OCI-LY3 (cell line): ENCODE measurements at regions not wholly inside any gene's neighbourhood (a gene's known extent, or its start where the extent isn't known, plus 50 kb on each side); places are given as distances from the start of the nearest gene placed in this dataset.
"Not testable (repeated sequence)": the region's sequence is repeated elsewhere in the genome, so short reads cannot be mapped to it uniquely, and the experiment has no call there.

Experiments used
- H2AFZ ChIP-seq: fragments of 200-600, 300-600 bp; shearing (Covaris generic); 2 replicates; pipeline ENCODE4 v1.6.0; 2014; ENCODE audit warnings: antibody characterized with exemption, low read depth, low read length
- H3K27ac ChIP-seq: fragments of 200-600, 300-600 bp; sonication (generic); 2 replicates; pipeline ENCODE4 v1.5.1; 2014; ENCODE audit warnings: mild to moderate bottlenecking, low read length, moderate library complexity, mixed read lengths
- H3K27me3 ChIP-seq: fragments of 200-600, 300-600 bp; sonication (generic); 2 replicates; pipeline ENCODE4 v1.6.1; 2014; ENCODE audit warnings: low read depth, low read length, mixed read lengths
- H3K36me3 ChIP-seq: fragments of 200-600, 300-600 bp; sonication (generic); replicated peaks from 2 replicates; pipeline ENCODE3; 2014; ENCODE audit warnings: low read depth, low read length, mixed read lengths
- H3K4me1 ChIP-seq: fragments of 300-600, 200-600 bp; sonication (generic); 2 replicates; pipeline ENCODE4 v1.6.1; 2014; ENCODE audit warnings: low read length, mixed read lengths
- H3K4me2 ChIP-seq: fragments of 200-600, 300-600 bp; sonication (generic); 2 replicates; pipeline ENCODE4 v1.6.1; 2014; ENCODE audit warnings: low read length, mixed read lengths
- H3K4me3 ChIP-seq: fragments of 300-600, 200-600 bp; sonication (generic); 2 replicates; pipeline ENCODE4 v1.5.1; 2014; ENCODE audit warnings: antibody characterized with exemption, mild to moderate bottlenecking, low read length, moderate library complexity
- H3K79me2 ChIP-seq: fragments of 300-600, 200-600 bp; shearing (Covaris generic); 2 replicates; pipeline ENCODE4 v1.6.1; 2014; ENCODE audit warnings: mild to moderate bottlenecking, low read length, mixed read lengths
- H3K9ac ChIP-seq: fragments of 300-600, 200-600 bp; shearing (Covaris generic); 2 replicates; pipeline ENCODE4 v1.6.0; 2014; ENCODE audit warnings: mild to moderate bottlenecking, low read length, moderate library complexity
- H3K9me3 ChIP-seq: fragments of 200-600, 300-600 bp; shearing (Covaris generic); 2 replicates; pipeline ENCODE4 v1.6.1; 2014; ENCODE audit warnings: low read length, mixed read lengths; ENCODE audit not compliant: insufficient read depth
- H4K20me1 ChIP-seq: fragments of 200-600, 300-600 bp; sonication (generic); 2 replicates; pipeline ENCODE4 v1.6.1; 2016; ENCODE audit warnings: low read length, mixed read lengths; ENCODE audit not compliant: insufficient read depth
- CTCF ChIP-seq: fragments of 200-600, 300-600 bp; sonication (generic); IDR thresholded peaks from 2 replicates; pipeline ENCODE4 v1.5.1; 2014; ENCODE audit warnings: antibody characterized with exemption, low read length, low read depth
- EZH2phosphoT487 ChIP-seq: fragments of 200-600 bp; shearing (Covaris generic); IDR thresholded peaks from 2 replicates; pipeline ENCODE4 v1.6.1; 2018; ENCODE audit warnings: antibody characterized with exemption, mixed run types, low read depth

- no peak overlapping the region for H3K4me2 ChIP-seq
- H3K27ac ChIP-seq: no peak overlapping the region
- H3K4me3 ChIP-seq: no peak overlapping the region
- no peak overlapping the region for H2AFZ ChIP-seq
- H3K27me3 ChIP-seq: no peaks in the 10 kb centered on the region
- no peaks in the 10 kb centered on the region for H3K9me3 ChIP-seq
- H3K4me1 ChIP-seq: no peaks in the 10 kb centered on the region
- H3K9ac ChIP-seq: no peak overlapping the region
- H4K20me1 ChIP-seq: no peaks in the 10 kb centered on the region
- TF ChIP-seq EZH2phosphoT487 (no peak), CTCF (no peak)
- H3K79me2 ChIP-seq: no peaks in the 10 kb centered on the region
- no peaks in the 10 kb centered on the region for H3K36me3 ChIP-seq
These were observed 133.4 kb upstream of the ERG start for GRCh38 chr21:38631676-38632075.

- Histone ChIP-seq H3K4me2 (no peak overlapping the region), H3K4me3 (no peak overlapping the region), H4K20me1 (no peaks in the 10 kb centered on the region), H3K9ac (no peak overlapping the region), H3K36me3 (no peaks in the 10 kb centered on the region), H3K4me1 (no peaks in the 10 kb centered on the region), H3K27me3 (no peaks in the 10 kb centered on the region), H2AFZ (no peak overlapping the region), H3K9me3 (no peaks in the 10 kb centered on the region), H3K79me2 (no peaks in the 10 kb centered on the region), H3K27ac (no peak overlapping the region)
- TF ChIP-seq EZH2phosphoT487 (no peak), CTCF (no peak)
These were observed 138.9 kb upstream of the ERG start for GRCh38 chr21:38637161-38637560.

DNA sequence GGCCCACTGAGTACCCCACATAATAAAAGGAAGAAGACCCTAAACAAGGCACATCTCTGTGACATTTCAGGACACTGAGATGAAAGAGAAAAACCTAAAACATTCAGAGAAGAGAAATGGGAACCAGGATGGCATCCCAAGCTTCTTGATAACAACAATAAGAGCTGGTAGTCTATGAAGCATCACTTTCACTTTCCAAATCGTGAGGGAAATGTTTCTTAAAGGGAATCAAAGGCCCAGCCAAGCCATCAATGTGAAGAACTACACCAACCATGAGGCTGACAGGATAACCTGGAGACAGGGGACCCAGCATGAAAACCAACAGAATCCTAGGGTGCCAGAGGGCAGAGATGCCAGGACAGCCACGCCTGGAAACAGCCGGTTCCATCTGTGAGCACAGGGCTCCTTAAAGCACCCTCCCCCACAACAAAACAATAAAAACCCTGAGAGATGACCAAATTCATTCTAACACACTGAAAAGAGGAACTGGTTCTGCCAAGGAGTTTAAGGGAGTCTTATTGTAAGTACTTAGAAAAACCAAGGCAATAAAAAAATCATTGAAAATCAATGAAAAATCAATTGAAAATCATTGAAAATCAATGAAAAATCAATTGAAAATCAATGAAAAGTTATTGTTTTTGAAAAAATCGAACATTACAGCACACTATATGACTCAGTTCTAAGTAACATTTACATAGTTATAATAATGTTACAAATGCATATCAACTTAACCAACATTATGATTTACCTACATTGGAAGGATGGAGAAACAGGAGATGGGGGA is 141.5 kb upstream of the ERG start:
- Histone ChIP-seq H3K79me2 (no peaks in the 10 kb centered on the region), H3K4me1 (no peaks in the 10 kb centered on the region), H3K27me3 (no peaks in the 10 kb centered on the region), H3K27ac (no peak overlapping the region), H3K9me3 (no peaks in the 10 kb centered on the region), H3K36me3 (no peaks in the 10 kb centered on the region), H3K4me2 (no peak overlapping the region), H3K9ac (no peak overlapping the region), H4K20me1 (no peaks in the 10 kb centered on the region), H2AFZ (no peak overlapping the region), H3K4me3 (no peak overlapping the region)
- TF ChIP-seq EZH2phosphoT487: no peak
- no peak for TF ChIP-seq CTCF

GRCh38 chr21:38640355-38640742 is 142.1 kb upstream of the ERG start:
- H3K27me3 ChIP-seq, H3K27ac ChIP-seq, H3K4me3 ChIP-seq, H3K9me3 ChIP-seq, H3K36me3 ChIP-seq, H4K20me1 ChIP-seq, H3K4me2 ChIP-seq, H3K4me1 ChIP-seq, H3K9ac ChIP-seq, H3K79me2 ChIP-seq, H2AFZ ChIP-seq: not testable (repeated sequence)
